Dermis microvascular lymphatic vessel endothelial cell (primary cell): ENCODE measurements at regions not wholly inside any gene's neighbourhood (a gene's known extent, or its start where the extent isn't known, plus 50 kb on each side); places are given as distances from the start of the nearest gene placed in this dataset.

ENCODE experiments used
- DNase-seq, 2 donors: peaks; one replicate each; pipeline versions ENCODE4 v3.0.0 to v3.0.0-alpha.2; 2010; ENCODE audit warnings: low read depth in 2 of 2

- no peak for DNase-seq
Measured at GRCh38 chr11:15692739-15693138, 578.0 kb downstream of the INSC start.

- no peak for DNase-seq
Measured at GRCh38 chr11:15695096-15695721, 580.5 kb downstream of the INSC start.

- DNase-seq, result no peak
Measured at GRCh38 chr11:15696069-15696468, 581.3 kb downstream of the INSC start.

- no peak for DNase-seq
Measured at GRCh38 chr11:15697437-15698236, 582.9 kb downstream of the INSC start.

- no peak for DNase-seq
Measured at GRCh38 chr11:15698855-15699254, 584.1 kb downstream of the INSC start.

GRCh38 chr11:15699978-15700377, 585.3 kb downstream of the INSC start:
- no peak for DNase-seq

GRCh38 chr11:15700456-15700855, 585.7 kb downstream of the INSC start:
- DNase-seq, result no peak

GRCh38 chr11:15704064-15704463, 589.3 kb downstream of the INSC start:
- DNase-seq, result no peak

- no peak for DNase-seq
Measured at GRCh38 chr11:15704556-15704955, 589.8 kb downstream of the INSC start.

GRCh38 chr11:15705891-15706290, 591.2 kb downstream of the INSC start:
- no peak for DNase-seq

- DNase-seq, result no peak
Measured at GRCh38 chr11:15707194-15707593, 592.5 kb downstream of the INSC start.

- no peak for DNase-seq
Measured at GRCh38 chr11:15707971-15708370, 593.2 kb downstream of the INSC start.

- DNase-seq, result no peak
Measured at GRCh38 chr11:15710580-15711275, 596.0 kb downstream of the INSC start.

GRCh38 chr11:15711311-15711710, 596.6 kb downstream of the INSC start:
- DNase-seq, result no peak

GRCh38 chr11:15714641-15715399, 600.1 kb downstream of the INSC start:
- DNase-seq, result no peak

- no peak for DNase-seq
Measured at GRCh38 chr11:15716550-15716949, 601.8 kb downstream of the INSC start.

- DNase-seq, result no peak
Measured at GRCh38 chr11:15720460-15720859, 605.7 kb downstream of the INSC start.

- DNase-seq, result no peak
Measured at GRCh38 chr11:15723966-15724365, 609.2 kb downstream of the INSC start.

GRCh38 chr11:15724601-15725000, 609.9 kb downstream of the INSC start:
- no peak for DNase-seq

- DNase-seq, result no peak
Measured at GRCh38 chr11:15725246-15725645, 610.5 kb downstream of the INSC start.

- DNase-seq, result no peak
Measured at GRCh38 chr11:15726221-15726746, 611.6 kb downstream of the INSC start.
